Upper lobe of left lung (tissue), 4 donors: ENCODE measurements at regions not wholly inside any gene's neighbourhood (a gene's known extent, or its start where the extent isn't known, plus 50 kb on each side); places are given as distances from the start of the nearest gene placed in this dataset.

Source experiments
- EP300 ChIP-seq, 4 donors: sonication (generic); formaldehyde crosslinking; IDR thresholded peaks; one replicate each; pipeline ENCODE4 v1.5.1; 2017; ENCODE audit warnings: antibody characterized with exemption in 4 of 4, control low read depth in 2 of 4
- POLR2A ChIP-seq, 4 donors: fragments of 450-650 bp; IDR thresholded peaks; one replicate each; pipeline ENCODE4 v1.5.1; 2016 to 2017; ENCODE audit warnings: antibody characterized with exemption in 4 of 4, mild to moderate bottlenecking in 2 of 4
- POLR2AphosphoS5 ChIP-seq, 2 donors: sonication (generic); formaldehyde crosslinking; IDR thresholded peaks; one replicate each; pipeline ENCODE4 v1.5.1; 2017; ENCODE audit warnings: antibody characterized with exemption in 2 of 2
- TF ChIP-seq, protein P1 (sequence below), 6 experiments: fragments of 450-650 bp in 4 of 6; fragments of 200-600 bp in 2 of 6; sonication (generic) in 2 of 6; IDR thresholded peaks; one replicate each; pipeline ENCODE4 v1.5.1; 2016 to 2019; ENCODE audit warnings: antibody characterized with exemption in 6 of 6

DNA sequence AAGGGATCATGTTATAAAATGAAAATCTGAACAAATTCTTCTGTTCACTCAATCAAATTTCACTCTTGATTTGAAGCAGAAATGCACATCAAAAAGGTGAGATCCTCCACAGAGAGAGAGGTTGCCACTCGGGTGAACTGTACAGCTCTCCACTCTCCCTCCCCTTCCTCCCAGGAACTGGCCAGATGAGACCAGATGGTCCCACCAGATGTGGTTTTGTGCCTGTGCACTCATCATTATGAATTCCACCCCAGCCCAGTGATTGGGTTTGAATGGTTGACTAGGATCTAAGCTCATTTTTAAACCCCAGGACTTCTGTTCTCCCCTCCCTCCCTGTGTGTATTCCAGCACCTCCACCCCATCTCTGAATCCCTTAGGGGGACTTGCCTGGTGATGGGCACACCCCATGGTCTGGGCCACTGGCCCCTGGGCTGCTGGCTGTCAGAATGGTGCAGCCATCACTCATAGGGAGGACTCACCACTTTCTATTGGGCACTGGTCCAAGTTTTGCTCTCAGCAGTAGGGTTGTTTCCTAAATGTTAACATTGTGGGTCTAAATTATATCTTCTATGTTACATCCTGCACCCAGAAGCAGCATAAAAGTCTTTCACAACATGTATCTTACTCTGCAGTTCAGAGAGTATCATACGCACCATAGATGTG, 393.1 kb downstream of the TNS3 start:
- TF ChIP-seq EP300 (IDR thresholded peaks at IDR 0.05) (no peak), POLR2A (IDR thresholded peaks at IDR 0.05) (no peak), POLR2AphosphoS5 (IDR thresholded peaks at IDR 0.05) (no peak)
- TF ChIP-seq, protein P1, sequence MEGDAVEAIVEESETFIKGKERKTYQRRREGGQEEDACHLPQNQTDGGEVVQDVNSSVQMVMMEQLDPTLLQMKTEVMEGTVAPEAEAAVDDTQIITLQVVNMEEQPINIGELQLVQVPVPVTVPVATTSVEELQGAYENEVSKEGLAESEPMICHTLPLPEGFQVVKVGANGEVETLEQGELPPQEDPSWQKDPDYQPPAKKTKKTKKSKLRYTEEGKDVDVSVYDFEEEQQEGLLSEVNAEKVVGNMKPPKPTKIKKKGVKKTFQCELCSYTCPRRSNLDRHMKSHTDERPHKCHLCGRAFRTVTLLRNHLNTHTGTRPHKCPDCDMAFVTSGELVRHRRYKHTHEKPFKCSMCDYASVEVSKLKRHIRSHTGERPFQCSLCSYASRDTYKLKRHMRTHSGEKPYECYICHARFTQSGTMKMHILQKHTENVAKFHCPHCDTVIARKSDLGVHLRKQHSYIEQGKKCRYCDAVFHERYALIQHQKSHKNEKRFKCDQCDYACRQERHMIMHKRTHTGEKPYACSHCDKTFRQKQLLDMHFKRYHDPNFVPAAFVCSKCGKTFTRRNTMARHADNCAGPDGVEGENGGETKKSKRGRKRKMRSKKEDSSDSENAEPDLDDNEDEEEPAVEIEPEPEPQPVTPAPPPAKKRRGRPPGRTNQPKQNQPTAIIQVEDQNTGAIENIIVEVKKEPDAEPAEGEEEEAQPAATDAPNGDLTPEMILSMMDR (IDR thresholded peaks at IDR 0.05) = no peak
